CD4-positive, alpha-beta T cell treated with Interleukin-10 for 1 hour (primary cell): ENCODE measurements at regions not wholly inside any gene's neighbourhood (a gene's known extent, or its start where the extent isn't known, plus 50 kb on each side); places are given as distances from the start of the nearest gene placed in this dataset.

ENCODE experiments used
- DNase-seq: peaks from one replicate; pipeline ENCODE4 v3.0.0-alpha.2; 2020

DNA sequence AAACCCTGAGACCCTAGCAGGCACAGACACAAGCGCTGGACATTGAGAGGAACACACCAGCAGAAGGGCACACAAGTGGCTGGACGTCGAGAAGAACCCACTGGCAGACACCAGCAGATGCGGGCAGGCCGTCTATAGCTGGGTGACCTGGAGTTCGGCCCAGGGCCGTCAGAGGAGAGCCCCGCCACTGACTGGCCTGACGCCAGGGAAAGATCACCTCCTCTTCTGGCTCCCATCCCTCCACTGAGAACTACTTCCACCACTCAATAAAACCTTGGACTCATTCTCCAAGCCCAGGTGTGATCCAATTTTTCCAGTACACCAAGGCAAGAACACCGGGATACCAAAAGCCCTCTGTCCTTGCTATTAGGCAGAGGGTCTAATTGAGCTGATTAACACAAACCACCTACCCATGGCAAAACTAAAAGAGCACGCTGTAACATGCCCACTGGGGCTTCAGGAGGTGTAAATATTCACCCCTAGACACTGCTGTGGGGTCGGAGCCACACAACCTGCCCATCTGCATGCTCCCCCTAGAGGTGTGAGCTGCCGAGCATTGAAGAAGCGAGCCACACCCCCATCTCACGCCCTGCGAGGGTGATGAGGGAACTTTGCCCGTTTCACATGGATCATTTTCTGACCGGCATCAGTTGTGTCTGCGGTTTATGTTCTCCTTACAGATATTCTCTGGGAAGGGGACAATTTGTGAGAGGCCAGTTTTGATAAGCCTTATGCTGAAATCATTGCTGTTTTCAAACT, 104.8 kb downstream of the HLX start:
- no peak for DNase-seq

DNA sequence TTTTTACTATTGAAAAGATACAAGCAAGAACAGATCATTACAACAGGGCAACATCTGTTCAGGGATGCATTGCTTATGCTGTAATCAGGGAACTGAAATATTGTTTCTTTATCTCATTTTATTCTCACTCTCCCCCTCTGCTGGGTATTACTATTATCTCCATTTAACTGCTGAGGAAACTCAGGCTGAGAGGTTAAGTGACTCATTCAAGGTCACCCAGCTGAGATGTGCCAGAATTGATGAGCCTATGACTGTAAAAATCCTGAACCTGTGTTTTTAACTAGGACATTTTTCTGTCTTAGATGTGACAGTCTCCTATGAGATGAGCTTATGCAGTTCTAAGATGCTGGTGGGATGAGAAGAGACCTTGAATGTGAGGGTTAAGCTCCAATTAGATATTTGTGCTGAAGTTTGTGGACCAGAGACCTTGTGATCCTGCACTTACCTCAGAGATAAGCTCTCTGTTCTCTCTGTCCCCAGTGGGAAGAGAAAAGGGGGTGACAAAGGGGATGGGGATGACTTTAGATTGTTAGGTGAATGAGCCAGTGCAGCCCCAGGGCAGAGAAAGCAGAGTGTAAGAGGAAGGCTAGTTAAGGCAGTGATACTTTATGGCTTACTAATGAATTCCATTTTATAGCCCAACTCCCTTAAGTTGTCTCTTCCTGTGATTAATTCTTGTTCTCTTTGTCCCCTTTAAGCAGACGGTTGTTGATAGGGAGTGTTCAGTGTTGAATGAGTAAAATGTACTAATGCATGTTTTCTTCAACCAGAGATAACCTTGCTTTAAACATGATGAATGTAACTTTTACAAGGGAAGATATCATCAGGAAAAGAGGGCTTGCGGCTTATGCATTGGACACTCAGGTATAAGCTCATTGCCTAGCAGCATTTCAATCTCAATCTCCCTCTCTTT, 111.4 kb downstream of the HLX start:
- DNase-seq, result no peak

DNA sequence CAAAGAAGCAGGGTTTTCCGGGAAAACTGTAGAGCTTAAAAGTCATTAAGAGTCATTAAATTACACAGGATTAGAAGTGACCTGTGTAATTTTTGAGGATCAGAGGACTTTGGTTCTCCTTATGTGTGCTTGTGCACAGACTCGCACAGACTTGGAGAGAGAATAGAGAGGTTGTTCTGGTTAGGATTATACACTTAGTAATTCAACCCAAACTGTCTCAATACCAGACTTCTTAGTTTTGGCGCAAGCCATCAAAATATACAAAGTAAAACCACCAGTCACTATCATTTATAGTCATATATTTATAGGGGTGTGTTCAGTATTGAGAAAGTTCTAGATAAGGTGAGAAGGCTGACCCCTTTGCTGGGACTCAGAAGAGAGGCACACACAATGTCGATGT, 112.3 kb downstream of the HLX start:
- DNase-seq, result no peak

DNA sequence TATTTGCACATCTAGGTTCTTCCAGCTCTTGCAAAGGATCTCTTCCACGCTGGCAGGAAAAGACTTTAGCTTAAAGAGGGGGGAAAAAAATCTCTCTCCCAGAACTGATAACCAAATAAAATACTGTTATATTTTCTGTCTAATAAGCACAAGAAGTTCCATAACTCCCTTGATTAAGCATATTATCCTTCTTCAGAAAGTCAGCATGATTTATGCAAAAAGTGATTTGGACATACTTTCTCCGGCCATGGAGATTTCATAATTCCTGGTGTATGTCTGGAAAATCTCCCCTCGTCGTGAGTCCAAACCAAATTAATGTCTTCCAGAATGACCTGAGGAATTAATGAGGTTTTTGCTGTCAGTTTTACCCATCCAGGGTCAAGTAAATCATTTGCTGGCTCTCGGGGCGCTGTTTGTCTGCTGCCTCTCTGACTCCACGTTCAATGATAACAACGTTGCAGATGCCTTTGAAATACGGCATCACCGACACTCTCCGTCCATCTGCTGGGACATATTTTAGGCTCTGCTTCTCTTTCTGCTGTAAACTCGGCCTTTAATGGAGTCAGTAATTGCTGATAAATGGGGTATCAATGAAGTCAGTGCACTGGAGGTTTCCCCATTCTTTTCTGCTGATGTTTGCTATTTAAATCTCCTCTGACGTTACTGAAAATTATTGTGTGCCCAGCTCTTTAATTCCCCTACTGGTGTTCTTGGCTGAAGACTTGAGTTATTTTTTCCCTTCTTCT, 112.9 kb downstream of the HLX start:
- no peak for DNase-seq

DNA sequence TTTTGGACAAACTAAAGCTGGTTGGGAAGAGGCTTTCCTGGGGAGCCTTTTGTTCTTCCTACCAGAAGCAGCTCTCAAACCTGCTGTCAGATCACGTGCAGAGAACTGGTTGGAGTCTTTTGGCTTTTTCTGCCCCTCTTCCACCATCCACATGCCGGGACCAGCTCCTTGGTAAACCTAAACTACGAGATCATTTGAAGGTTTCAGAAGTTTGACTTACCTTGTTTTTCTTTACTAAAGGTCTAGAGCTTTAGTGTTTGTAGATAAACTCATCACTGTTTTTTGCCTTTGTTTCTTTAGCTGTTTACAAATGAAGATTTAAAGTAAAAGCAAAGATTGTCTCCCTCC, 113.4 kb downstream of the HLX start:
- DNase-seq, result no peak

DNA sequence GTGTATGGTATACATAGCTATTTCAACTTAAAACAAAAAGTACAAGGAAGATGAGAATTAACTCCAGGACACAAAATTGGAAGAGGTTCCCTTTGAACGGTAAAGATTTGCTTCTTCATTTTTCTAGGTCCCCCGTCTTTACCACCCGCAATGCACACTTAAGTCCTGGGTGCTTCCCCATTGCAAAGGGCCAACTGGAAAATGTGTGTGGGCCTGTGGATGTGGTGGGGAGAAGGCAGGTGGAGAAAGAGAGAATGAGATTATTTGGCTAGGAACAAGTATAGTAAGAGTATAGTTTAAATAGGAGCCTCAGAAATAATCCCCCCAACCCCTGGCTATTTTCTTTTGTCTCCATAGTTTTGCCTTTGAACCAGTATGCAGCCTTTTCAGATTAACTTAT, 115.4 kb downstream of the HLX start:
- DNase-seq, result no peak

DNA sequence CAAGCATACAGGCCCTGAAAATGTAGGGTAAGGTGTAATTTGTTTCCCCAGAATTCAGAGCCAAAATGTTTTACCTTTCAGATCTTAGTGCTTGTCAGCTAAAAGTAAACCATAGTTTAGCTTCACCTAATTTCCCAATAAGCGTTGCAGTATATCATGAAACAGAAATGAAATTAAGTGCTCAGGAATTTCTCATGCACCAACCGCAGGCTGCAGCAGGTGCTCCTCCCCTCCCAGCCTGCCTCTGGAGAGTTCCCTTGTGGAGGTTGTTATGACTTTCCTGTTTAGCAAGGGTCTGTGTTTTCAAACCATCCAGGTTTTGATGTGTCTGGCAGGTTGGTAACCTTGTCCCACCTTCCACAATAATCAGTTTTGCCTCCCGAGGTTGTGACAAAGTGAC, 118.5 kb downstream of the HLX start:
- DNase-seq, result no peak

DNA sequence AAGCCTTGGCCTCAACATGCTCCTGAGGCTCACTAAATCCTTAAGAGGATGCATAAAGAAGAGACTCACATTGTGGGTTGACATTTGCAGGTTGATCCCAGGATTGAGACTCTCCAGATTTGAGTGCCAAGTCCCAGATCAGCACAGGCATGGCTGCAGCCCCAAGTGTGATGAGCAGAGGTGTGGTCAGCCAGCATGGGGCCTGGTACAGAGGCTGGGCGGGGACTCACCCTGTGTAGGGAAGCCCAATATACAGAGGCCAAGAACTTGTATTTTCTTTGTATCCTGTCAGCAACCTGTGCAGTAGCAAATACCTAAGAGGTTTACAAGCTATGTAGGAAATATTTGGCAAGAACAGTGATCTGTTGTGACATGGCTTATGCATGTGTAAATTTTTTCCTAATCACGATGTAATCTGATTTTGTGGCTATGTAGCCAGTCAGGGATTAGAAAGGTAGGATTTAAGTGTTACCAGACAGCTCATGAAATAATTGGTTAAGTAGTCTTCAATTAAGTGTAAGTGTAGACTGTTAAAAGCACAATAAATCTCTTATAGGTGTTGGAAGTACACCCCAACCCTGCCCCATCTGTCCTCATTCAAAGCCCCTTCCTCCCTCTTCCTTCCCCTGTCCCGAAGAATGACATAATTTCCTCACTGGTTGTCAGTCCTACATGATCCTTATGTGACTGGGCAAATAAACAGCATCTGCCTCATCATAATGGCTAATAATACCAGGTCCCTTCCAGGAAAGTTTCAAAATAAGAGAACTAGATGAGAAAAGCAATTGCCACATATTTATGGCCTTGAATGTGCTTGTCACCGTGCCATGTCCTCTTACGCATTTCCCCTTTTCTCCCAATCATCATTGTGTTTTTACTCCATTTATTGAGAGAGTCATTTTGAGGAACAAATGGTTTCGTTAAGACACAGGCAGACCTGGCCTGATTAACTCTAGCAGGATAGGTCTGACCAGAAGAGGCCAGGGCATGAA, 120.9 kb downstream of the HLX start:
- peak; percentile 15 for DNase-seq

DNA sequence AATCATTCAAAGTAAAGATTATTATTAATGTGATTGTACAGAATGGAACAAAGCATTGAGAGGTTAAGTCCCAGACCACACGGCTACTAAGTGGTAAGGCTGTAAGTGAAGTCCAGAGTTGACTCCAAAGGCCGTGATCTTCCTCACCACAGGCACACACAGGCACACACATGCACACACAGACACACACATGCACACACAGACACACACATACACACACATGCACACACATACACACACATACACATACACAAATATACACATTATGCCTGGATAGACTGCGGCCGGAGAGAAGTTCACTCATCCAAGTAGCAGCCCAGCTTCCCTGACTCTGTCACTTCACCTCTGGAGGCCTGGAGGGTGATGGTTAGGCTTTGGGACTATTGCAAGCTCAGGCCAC, 121.9 kb downstream of the HLX start:
- no peak for DNase-seq

DNA sequence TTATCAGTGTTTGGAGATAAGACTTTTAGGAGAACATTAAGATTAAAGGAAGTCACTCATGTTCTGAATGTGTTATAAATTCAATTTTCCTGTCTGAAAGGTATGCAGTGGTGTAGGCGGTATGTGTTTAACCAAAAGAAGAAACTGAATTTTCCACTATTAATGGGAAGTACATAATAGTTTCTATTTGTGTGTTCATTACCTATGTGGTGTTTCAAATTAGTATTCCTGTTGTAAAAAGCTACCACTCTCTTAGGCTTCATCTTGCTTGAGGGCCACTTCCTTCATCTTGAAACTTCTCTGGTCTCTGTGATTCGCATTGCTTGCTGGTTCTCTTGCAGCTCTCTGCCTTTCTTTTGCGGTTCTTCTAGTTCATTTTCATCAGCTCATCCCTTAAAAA, 123.4 kb downstream of the HLX start:
- DNase-seq, result no peak

DNA sequence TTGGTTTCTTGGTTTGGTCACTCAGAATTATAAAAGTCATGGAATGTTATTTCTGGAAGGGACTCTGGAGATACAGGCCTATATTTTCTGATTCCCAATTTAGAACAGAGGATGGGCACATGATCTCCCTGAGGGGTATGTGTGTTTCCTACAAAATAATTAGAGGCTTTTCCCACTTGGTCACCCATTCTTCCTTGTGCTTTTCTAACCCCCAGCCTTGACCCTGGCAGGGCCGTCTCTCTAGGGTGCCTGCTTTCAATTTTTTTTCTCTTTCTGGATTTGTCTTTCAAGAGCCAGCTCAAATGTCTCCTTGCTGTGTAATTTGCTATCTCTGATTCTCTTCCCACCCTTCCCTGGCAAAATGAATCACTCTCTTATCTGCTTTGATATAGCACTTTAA, 131.9 kb downstream of the HLX start:
- no peak for DNase-seq

DNA sequence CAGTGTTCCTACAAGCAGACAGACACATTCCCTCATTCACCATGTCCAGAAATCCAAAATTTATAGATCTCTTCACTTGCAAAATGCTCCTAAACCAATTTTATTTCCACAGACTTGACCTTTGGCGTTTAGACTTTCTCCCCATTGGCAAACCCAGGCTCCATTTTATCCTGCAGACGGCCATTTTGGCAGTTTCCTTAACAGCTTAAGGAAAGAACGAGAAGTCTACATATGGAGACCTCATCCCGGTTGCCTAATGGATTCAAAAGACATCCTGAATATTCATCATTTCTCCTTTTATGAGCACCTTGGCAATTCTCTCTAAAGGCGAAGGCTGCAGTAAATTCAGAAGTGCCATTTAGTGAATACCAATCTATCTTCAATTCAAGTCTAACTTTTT, 132.9 kb downstream of the HLX start:
- DNase-seq, result no peak

DNA sequence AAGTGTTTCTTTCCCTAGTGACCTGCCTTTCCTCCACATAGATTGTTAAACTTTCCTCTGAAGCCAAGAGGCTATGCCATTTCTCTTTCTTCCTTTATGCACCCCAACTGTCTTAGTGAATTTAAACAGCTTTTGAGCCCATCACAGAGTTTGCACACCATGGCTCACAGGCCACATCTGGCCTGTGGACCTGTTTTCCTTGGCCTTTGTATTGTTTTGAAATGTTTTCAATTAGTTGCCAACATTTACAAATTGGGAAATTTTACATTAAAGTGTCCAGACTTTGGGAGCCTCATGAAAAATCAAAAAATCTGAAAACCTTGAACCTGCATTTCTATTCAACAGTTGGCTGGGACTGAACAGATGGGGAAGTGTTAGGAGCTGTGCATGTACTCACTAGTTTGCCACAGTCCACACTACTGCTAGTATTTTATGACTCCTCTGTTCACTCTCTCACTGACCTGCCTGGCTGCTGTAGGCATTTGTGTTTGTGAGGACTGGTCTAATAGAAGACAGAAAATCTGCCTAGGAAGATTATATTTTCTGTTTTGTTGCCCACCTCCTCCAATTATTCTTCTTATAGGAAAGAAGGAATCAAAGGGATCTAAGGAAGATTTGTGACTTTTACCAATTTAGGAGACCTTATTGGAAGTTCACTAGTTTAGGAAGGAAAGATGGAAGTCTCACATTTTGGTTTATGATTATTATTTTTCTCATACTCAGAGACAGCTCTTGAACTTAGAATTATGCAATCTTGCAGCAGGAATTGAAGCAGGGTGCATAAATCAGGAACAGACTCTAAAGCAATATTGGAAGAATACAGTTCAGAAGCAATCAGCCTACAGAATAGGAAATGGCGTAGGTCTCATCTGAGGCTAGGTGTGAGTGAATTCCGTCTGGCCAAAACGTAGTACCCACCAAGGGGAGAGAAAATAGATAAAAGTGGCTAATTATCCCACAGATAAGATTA, 134.7 kb downstream of the HLX start:
- DNase-seq, result no peak

DNA sequence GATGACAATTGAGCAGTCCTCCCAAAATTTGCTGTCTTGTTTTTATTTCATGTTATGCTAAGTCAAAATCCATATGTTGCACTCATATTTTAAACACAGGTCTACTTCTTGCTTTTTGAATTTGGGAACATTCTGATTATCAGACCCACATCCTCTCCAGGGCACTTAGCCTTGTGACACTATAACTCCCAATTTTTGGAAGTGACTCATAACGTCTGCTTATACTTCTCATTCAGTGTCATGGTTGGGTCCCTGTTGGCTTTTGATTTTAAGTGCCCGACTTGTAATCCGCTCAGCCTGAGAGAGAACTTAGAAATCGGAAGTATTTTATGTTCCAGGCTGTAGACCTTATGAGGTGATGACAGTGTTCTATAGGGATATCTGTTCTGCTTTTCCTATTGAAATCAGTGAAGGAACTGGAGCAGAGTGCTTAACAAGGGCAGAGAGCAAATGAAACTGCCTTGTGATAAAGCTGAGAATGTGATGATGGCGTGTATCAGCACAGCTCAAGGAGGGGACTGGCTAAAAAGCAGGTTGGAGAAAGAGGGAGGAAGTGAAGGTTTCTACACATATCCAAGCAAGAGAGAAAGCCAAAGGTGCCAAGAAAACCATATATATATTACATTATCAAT, 136.0 kb downstream of the HLX start:
- no peak for DNase-seq

DNA sequence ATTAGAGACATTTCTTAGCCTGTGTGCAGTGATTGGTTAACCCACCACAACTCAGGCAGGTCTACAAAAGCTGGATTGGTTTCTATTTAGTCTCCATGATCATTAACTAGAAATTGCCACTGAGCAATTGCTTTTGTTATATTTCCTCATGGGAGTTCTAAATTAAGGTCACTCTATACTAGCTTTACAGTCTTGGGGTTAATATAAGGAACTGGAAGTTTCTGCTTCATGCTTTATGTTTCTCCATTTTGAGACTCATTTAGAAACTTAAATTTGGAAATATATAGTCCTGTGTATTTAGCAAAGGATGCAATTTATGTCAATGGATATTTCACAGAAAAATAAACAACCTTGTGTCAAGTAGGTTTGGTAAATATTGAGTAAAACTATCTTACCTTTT, 137.5 kb downstream of the HLX start:
- no peak for DNase-seq

DNA sequence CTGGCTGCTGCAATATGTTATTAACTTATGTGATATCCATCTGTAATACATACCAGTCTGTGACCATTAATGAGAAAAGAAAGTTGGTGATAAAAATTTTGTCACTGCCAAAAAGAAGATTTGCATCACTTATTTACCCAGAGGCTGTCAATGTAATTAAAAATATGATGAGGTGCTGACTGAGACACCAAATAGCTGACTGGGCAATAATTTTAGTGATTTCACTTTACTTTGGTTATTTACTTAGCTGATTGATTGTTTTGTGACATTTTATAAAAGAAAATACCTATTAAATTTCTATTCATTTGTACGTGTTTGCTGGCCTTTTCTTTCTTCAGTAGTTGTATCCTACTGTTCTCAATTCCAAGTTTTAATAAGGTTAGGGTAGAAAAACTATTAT, 139.2 kb downstream of the HLX start:
- DNase-seq, result no peak

DNA sequence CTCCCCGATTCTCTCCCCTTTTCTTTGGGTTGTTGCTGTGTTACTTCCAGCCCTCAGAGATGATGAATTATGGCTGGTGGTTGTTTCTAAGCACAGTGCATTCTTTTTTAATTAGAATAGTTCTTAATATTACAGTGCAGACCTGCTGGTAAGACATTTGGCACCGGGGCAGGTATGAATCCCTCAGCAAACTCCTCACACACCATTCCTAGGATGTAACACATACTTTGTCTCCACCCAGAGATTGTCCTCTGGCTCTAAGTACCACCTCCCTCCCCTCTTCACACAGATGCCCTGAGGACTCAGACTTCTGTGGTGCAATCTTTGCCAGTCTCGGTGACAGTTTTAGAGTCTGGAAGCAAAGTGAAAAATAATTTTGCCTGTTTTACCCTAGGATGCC, 143.1 kb downstream of the HLX start:
- no peak for DNase-seq

DNA sequence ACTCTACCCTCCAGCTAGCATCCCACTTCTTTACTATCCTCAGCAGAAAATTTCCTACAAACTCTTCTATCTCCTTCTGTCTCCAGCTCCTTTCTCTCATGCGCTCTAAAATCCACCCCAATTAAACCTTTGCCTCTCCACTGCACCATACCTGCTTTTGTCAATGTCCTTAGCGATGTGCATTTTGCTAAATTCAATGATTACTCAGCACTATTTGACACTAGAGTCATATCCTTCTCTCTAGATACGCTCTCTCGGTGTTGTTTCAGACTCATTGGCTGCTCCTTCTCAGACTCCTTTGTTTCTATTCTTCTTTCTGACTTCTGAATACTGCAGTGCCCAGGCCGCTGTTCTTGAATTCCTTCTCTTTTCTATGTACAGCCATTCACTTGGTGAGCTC, 144.2 kb downstream of the HLX start:
- no peak for DNase-seq

DNA sequence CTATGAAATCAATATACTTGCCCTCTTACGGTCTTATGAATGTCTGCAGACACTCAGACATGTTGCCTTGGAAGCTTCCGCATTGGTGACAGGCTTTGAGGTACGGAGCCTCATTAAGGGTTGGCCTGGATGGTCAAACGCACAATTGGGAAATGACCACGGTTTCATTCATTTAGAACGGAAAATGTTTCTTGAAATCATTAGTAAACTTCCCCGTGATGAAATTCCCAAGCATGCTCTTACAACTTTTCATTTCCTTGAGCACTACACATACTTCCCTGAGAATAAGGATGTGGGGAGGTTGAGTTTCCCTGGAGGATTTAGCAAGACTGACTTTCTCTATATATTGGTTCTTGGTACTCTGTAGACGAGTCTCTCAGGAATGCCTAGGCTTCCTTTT, 146.3 kb downstream of the HLX start:
- DNase-seq, result no peak

DNA sequence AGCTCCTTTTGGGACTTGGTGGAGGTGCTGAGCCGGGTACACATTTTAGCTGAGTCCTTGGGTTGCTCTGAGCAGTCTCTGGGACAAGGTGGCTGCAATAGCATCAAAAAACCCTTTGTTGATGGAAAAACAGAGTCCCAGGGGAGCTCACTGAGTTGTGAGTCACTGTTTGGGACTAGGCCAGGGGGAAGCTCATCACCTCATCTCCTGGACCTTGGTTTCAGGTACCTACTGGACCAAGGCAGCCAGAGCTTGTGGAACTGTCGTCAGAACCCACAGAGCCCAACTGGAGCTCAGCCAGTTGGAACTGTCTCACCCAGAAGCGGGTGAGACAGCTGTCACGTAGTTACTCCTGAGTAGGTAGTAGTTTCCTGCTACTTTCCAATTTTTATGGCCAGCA, 146.7 kb downstream of the HLX start:
- no peak for DNase-seq
